T-helper 2 cell (primary cell): ENCODE measurements at regions not wholly inside any gene's neighbourhood (a gene's known extent, or its start where the extent isn't known, plus 50 kb on each side); places are given as distances from the start of the nearest gene placed in this dataset.

Source experiments
- DNase-seq, 5 experiments: peaks; one replicate each; pipeline versions ENCODE4 v3.0.0 to v3.0.0-alpha.2; 2012 to 2022

GRCh38 chr4:180694875-180695274, 1548.3 kb upstream of the TENM3 start:
- DNase-seq: no peak

- DNase-seq: no peak
These were observed 1547.4 kb upstream of the TENM3 start for GRCh38 chr4:180695851-180696250.

GRCh38 chr4:180696460-180697092, 1546.6 kb upstream of the TENM3 start:
- no peak for DNase-seq

- no peak for DNase-seq
These were observed 1544.5 kb upstream of the TENM3 start for GRCh38 chr4:180698550-180699195.

- DNase-seq: no peak
These were observed 1536.4 kb upstream of the TENM3 start for GRCh38 chr4:180706766-180707165.

GRCh38 chr4:180710628-180711337, 1532.4 kb upstream of the TENM3 start:
- DNase-seq: no peak

GRCh38 chr4:180717451-180718033, 1525.7 kb upstream of the TENM3 start:
- no peak for DNase-seq

GRCh38 chr4:180721356-180721755, 1521.8 kb upstream of the TENM3 start:
- DNase-seq: no peak

GRCh38 chr4:180726611-180727010, 1516.6 kb upstream of the TENM3 start:
- no peak for DNase-seq

- no peak for DNase-seq
These were observed 1515.7 kb upstream of the TENM3 start for GRCh38 chr4:180727478-180727877.

- DNase-seq: no peak
These were observed 1508.3 kb upstream of the TENM3 start for GRCh38 chr4:180734753-180735432.

- DNase-seq: no peak
These were observed 1501.5 kb upstream of the TENM3 start for GRCh38 chr4:180741703-180742102.

- no peak for DNase-seq
These were observed 1498.2 kb upstream of the TENM3 start for GRCh38 chr4:180745019-180745418.

GRCh38 chr4:180751009-180751408, 1492.2 kb upstream of the TENM3 start:
- no peak for DNase-seq

- no peak for DNase-seq
These were observed 1485.3 kb upstream of the TENM3 start for GRCh38 chr4:180757927-180758326.

- no peak for DNase-seq
These were observed 1477.2 kb upstream of the TENM3 start for GRCh38 chr4:180766045-180766444.

GRCh38 chr4:180766944-180767729, 1476.1 kb upstream of the TENM3 start:
- no peak for DNase-seq

- no peak for DNase-seq
These were observed 1474.6 kb upstream of the TENM3 start for GRCh38 chr4:180768610-180769009.

GRCh38 chr4:180769791-180770190, 1473.4 kb upstream of the TENM3 start:
- DNase-seq: no peak

GRCh38 chr4:180770265-180770664, 1472.9 kb upstream of the TENM3 start:
- DNase-seq: no peak

- no peak for DNase-seq
These were observed 1458.3 kb upstream of the TENM3 start for GRCh38 chr4:180784940-180785339.

GRCh38 chr4:180788729-180789128, 1454.5 kb upstream of the TENM3 start:
- DNase-seq: no peak
